Neural crest cell (in vitro differentiated cells): ENCODE measurements at regions not wholly inside any gene's neighbourhood (a gene's known extent, or its start where the extent isn't known, plus 50 kb on each side); places are given as distances from the start of the nearest gene placed in this dataset.

ENCODE experiments used
- DNase-seq: peaks from one replicate; pipeline ENCODE4 v3.0.0; 2021; ENCODE audit warnings: low read depth, mixed read lengths, low spot score
- H3K27ac Mint-ChIP-seq: one replicate; pipeline ENCODE4 v1.8.0; 2021; ENCODE audit warnings: mild to moderate bottlenecking, mixed read lengths; ENCODE audit not compliant: unreplicated experiment
- H3K27me3 Mint-ChIP-seq: 2 replicates; pipeline ENCODE4 v1.8.0; 2021; ENCODE audit warnings: low read depth, mild to moderate bottlenecking, mixed read lengths
- H3K36me3 Mint-ChIP-seq: 2 replicates; pipeline ENCODE4 v1.8.0; 2021; ENCODE audit warnings: low read depth, mild to moderate bottlenecking, mixed read lengths
- H3K4me1 Mint-ChIP-seq: 2 replicates; pipeline ENCODE4 v1.8.0; 2021; ENCODE audit warnings: mixed read lengths
- H3K4me3 Mint-ChIP-seq: one replicate; pipeline ENCODE4 v1.8.0; 2021; ENCODE audit warnings: mild to moderate bottlenecking, mixed read lengths
- H3K9me3 Mint-ChIP-seq: 2 replicates; pipeline ENCODE4 v1.8.0; 2021; ENCODE audit warnings: mixed read lengths
- CTCF ChIP-seq: fragments of 200-600 bp; sonication (generic); conservative IDR thresholded peaks from 2 replicates; pipeline ENCODE4 v1.5.0; 2021; ENCODE audit warnings: antibody characterized with exemption, mild to moderate bottlenecking

- Mint-ChIP-seq H3K9me3 (peaks cover 3% of the 10 kb centered on the region), H3K36me3 (no peaks in the 10 kb centered on the region), H3K4me3 (no peak overlapping the region), H3K4me1 (no peaks in the 10 kb centered on the region), H3K27me3 (peaks cover 4% of the 10 kb centered on the region), H3K27ac (no peak overlapping the region)
- DNase-seq = no peak
- no peak for TF ChIP-seq CTCF
Measured at GRCh38 chr1:5348732-5349465, 643.3 kb downstream of the NPHP4 start.

- peaks cover 3% of the 10 kb centered on the region for H3K9me3 Mint-ChIP-seq
- no peak for DNase-seq
- no peaks in the 10 kb centered on the region for H3K4me1 Mint-ChIP-seq
- no peak for TF ChIP-seq CTCF
- H3K36me3 Mint-ChIP-seq = no peaks in the 10 kb centered on the region
- H3K4me3 Mint-ChIP-seq = no peak overlapping the region
- no peak overlapping the region for H3K27ac Mint-ChIP-seq
- no peaks in the 10 kb centered on the region for H3K27me3 Mint-ChIP-seq
Measured at GRCh38 chr1:5347726-5348125, 644.5 kb downstream of the NPHP4 start.

- H3K4me1 Mint-ChIP-seq = no peaks in the 10 kb centered on the region
- H3K27ac Mint-ChIP-seq = no peak overlapping the region
- no peak for DNase-seq
- TF ChIP-seq CTCF = no peak
- H3K36me3 Mint-ChIP-seq = no peaks in the 10 kb centered on the region
- no peaks in the 10 kb centered on the region for H3K27me3 Mint-ChIP-seq
- H3K9me3 Mint-ChIP-seq = peaks cover 3% of the 10 kb centered on the region
- no peak overlapping the region for H3K4me3 Mint-ChIP-seq
Measured at GRCh38 chr1:5345556-5345955, 646.7 kb downstream of the NPHP4 start.

- Mint-ChIP-seq H3K9me3 (peaks cover 3% of the 10 kb centered on the region), H3K4me3 (no peak overlapping the region), H3K27ac (no peak overlapping the region), H3K27me3 (no peaks in the 10 kb centered on the region), H3K36me3 (no peaks in the 10 kb centered on the region), H3K4me1 (peaks cover 7% of the 10 kb centered on the region)
- DNase-seq = no peak
- no peak for TF ChIP-seq CTCF
Measured at GRCh38 chr1:5343256-5344020, 648.8 kb downstream of the NPHP4 start.

GRCh38 chr1:5342830-5343229 is 649.4 kb downstream of the NPHP4 start:
- H3K9me3 Mint-ChIP-seq = peaks cover 3% of the 10 kb centered on the region

More at GRCh38 chr1:5342830-5343229, 649.4 kb downstream of the NPHP4 start:
- DNase-seq = no peak
- Mint-ChIP-seq H3K4me1 (peaks cover 13% of the 10 kb centered on the region), H3K36me3 (no peaks in the 10 kb centered on the region), H3K4me3 (no peak overlapping the region), H3K27me3 (no peaks in the 10 kb centered on the region), H3K27ac (no peak overlapping the region)
- TF ChIP-seq CTCF = no peak
